Lower lobe of right lung (tissue), 2 donors: ENCODE measurements at regions not wholly inside any gene's neighbourhood (a gene's known extent, or its start where the extent isn't known, plus 50 kb on each side); places are given as distances from the start of the nearest gene placed in this dataset.

ENCODE experiments used
- ATAC-seq, 2 donors: fragments of 200-7000 bp; cut with Tn5 transposase; one replicate each; pipeline ENCODE4 v1.9.1; 2020 to 2022; ENCODE audit warnings: mild to moderate bottlenecking in 2 of 2, moderate library complexity in 2 of 2
- DNase-seq: peaks from one replicate; pipeline ENCODE4 v3.0.0-alpha.2; 2020
- H3K27ac ChIP-seq: fragments of 200-600 bp; one replicate; pipeline ENCODE4 v1.8.0; 2022
- H3K27me3 ChIP-seq: fragments of 200-600 bp; one replicate; pipeline ENCODE4 v1.8.0; 2022; ENCODE audit warnings: low read depth
- H3K36me3 ChIP-seq: fragments of 200-600 bp; one replicate; pipeline ENCODE4 v1.8.0; 2022; ENCODE audit warnings: mild to moderate bottlenecking
- H3K4me1 ChIP-seq: fragments of 200-600 bp; one replicate; pipeline ENCODE4 v1.8.0; 2022
- H3K4me3 ChIP-seq: fragments of 200-600 bp; one replicate; pipeline ENCODE4 v1.8.0; 2022; ENCODE audit warnings: mild to moderate bottlenecking
- H3K9me3 ChIP-seq: fragments of 200-600 bp; one replicate; pipeline ENCODE4 v1.8.0; 2022
- CTCF ChIP-seq: fragments of 200-600 bp; IDR thresholded peaks from one replicate; pipeline ENCODE4 v1.8.0; 2022; ENCODE audit warnings: antibody characterized with exemption, mild to moderate bottlenecking
- intact Hi-C: fragments of 100-400 bp; cut with DNase I; formaldehyde crosslinking; loops from one replicate; pipeline ENCODE4 v1.11.0; 2022
- donor health status: DM: no; HTN: yes; CAD: no; lungs with severe emphysema.

DNA sequence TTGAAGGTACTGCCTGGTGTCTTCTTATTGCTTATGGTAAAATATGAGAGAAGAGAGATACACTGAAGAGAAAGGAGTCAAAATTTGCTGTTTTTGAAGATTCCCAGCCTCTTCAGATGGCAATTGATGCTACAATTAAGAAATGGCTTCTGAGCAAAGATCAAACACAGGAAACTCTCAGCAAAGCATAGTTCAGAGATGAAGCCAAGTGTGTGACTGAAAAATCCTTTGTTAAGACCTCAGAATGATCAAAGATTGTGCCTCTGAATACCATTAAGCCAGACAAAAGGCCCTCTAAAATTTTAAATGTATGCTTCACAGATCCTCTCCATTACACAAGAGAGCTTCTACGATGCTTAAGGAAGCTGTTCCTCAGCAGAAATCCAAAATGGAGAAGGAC lies 216.3 kb downstream of the UXS1 start:
- Histone ChIP-seq H3K9me3 (no peaks in the 10 kb centered on the region), H3K27me3 (no peaks in the 10 kb centered on the region), H3K27ac (no peak overlapping the region), H3K4me1 (no peaks in the 10 kb centered on the region), H3K4me3 (no peak overlapping the region), H3K36me3 (no peaks in the 10 kb centered on the region)
- no peak for DNase-seq
- ATAC-seq, result no peak
- TF ChIP-seq CTCF, result no peak
- intact Hi-C loops, result no loop called here

DNA sequence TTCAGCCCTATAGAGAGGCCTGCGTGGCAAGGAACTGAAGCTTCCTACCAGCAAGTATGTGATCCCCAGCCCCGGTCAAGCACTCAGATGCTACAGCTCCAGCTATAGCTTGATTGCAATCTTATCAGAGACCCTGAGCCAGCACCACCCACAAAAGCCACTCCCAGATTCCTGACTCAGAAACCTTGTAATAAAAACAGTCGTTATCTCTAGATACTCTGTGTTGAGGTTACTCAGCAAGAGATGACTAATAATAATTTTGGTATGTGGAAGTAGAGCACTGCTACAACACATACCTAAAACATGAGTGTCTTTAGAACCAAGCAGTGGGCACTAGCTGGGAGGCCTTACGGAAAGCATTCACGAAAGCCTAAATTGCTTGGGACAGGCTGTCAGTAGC lies 216.9 kb downstream of the UXS1 start:
- no peak for ATAC-seq
- no peak overlapping the region for H3K4me3 ChIP-seq
- DNase-seq, result no peak
- no peak for TF ChIP-seq CTCF
- no peaks in the 10 kb centered on the region for H3K9me3 ChIP-seq
- no peak overlapping the region for H3K27ac ChIP-seq
- no peaks in the 10 kb centered on the region for H3K27me3 ChIP-seq
- no peaks in the 10 kb centered on the region for H3K36me3 ChIP-seq
- no peaks in the 10 kb centered on the region for H3K4me1 ChIP-seq
- intact Hi-C loops, result no loop called here

DNA sequence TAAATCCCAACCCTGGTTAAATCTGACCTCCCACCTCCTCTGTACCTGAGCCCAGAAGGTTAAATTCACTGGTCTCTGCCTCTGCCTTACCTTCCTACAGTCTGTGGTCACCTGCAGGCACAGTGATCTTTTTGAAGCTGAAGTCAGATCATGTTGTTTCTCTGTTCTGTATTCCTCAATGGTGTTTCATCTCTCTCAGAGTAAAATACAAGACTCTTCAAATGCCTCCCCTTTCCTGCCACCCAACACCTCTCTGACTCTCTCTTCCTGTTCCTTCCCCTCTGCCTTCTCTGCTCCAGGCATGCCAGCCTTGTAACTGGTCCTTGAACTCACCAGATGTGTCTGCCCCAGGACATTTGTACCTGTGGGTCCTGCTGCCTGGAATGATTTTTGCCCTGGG lies 219.3 kb downstream of the UXS1 start:
- Histone ChIP-seq H3K9me3 (no peaks in the 10 kb centered on the region), H3K4me1 (no peaks in the 10 kb centered on the region), H3K36me3 (no peaks in the 10 kb centered on the region), H3K27me3 (no peaks in the 10 kb centered on the region), H3K4me3 (no peak overlapping the region), H3K27ac (no peak overlapping the region)
- intact Hi-C loops, result no loop called here
- no peak for DNase-seq
- ATAC-seq, result no peak
- TF ChIP-seq CTCF, result no peak

DNA sequence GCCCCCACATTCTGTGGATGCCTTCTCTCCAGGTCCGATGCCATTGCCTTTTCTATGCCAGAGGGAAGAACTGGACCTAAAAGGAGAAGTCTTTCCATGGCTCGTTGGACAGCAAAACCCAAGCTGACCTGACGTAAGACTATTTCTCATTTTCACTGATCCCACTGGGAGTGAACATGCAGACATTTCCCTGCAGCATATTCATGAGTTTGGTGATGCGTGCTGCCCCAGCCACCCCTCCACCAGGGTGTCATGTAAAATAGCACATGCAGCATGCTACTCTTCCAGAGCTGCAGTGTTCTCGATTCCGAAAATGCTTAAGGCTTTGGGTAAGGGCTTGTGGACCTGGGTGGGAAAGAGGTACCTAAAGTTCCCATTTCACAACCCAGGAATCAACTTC lies 221.2 kb downstream of the UXS1 start:
- no peak for ATAC-seq

DNA sequence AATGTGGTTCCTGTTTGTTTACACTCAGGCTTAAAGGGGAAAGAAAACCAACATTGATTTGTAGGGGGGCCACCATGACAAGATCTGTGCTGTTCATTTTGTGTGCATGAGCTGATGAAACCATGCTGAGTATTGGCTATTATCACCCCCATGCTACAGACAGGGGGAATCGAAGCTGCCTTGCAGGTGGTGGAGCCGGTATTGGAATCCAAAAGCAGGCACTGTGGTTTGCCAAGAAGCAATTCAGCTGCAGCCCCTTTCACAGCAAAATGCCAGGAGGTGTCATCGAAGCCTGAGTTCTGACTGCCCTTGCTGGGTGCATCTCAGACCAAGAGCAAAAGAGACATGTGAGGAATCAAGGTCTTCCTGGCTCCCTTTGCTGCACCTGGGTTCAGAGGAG lies 221.9 kb downstream of the UXS1 start:
- no peak for DNase-seq
- no peaks in the 10 kb centered on the region for H3K9me3 ChIP-seq
- H3K27me3 ChIP-seq, result no peaks in the 10 kb centered on the region
- no peak overlapping the region for H3K4me3 ChIP-seq
- TF ChIP-seq CTCF, result no peak
- no peaks in the 10 kb centered on the region for H3K4me1 ChIP-seq
- intact Hi-C loops, result no loop called here
- no peak for ATAC-seq
- no peaks in the 10 kb centered on the region for H3K36me3 ChIP-seq
- H3K27ac ChIP-seq, result no peak overlapping the region

More for the DNA sequence above, 221.2 kb downstream of the UXS1 start:
- no peak for TF ChIP-seq CTCF
- Histone ChIP-seq H3K9me3 (no peaks in the 10 kb centered on the region), H3K4me3 (no peak overlapping the region), H3K36me3 (no peaks in the 10 kb centered on the region), H3K4me1 (no peaks in the 10 kb centered on the region), H3K27me3 (no peaks in the 10 kb centered on the region), H3K27ac (no peak overlapping the region)
- no peak for DNase-seq
- intact Hi-C loops, result no loop called here

DNA sequence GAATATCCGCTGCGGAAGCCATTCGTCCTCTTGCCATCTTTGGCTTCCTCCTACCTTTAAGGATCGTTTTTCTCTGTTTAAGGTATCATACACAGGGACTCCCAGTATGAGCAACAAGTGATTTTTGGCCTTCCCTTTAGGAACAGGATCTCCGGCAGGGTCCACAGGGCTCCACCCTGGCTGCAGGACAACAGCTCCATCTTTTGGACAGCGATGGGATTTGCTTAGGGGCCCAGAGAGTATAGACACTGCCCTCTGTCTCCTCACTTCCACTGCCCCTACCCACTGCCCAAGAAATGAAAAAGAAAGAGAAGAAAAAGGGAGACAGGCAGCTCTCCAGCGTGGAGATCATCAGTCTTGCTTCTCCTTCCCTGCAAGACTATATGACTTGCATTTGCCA lies 224.5 kb downstream of the UXS1 start:
- intact Hi-C loops, result no loop called here
- DNase-seq (no peak), ATAC-seq (no peak)
- no peaks in the 10 kb centered on the region for H3K9me3 ChIP-seq
- no peaks in the 10 kb centered on the region for H3K27me3 ChIP-seq
- H3K4me3 ChIP-seq, result no peak overlapping the region
- no peaks in the 10 kb centered on the region for H3K36me3 ChIP-seq
- no peak for TF ChIP-seq CTCF
- H3K4me1 ChIP-seq, result no peaks in the 10 kb centered on the region
- H3K27ac ChIP-seq, result no peak overlapping the region
